GM23248 (cell line): ENCODE measurements at regions not wholly inside any gene's neighbourhood (a gene's known extent, or its start where the extent isn't known, plus 50 kb on each side); places are given as distances from the start of the nearest gene placed in this dataset.

Experiments used
- EZH2 ChIP-seq: fragments of 200-600 bp; sonication (generic); IDR thresholded peaks from 2 replicates; pipeline ENCODE4 v1.6.1; 2018; ENCODE audit warnings: antibody characterized with exemption, mild to moderate bottlenecking; ENCODE audit not compliant: insufficient read depth, poor library complexity, severe bottlenecking
- EZH2phosphoT487 ChIP-seq: fragments of 200-600 bp; sonication (generic); IDR thresholded peaks from 2 replicates; pipeline ENCODE4 v1.6.1; 2018; ENCODE audit warnings: antibody characterized with exemption, moderate library complexity, mild to moderate bottlenecking, low read depth; ENCODE audit not compliant: insufficient read depth

DNA sequence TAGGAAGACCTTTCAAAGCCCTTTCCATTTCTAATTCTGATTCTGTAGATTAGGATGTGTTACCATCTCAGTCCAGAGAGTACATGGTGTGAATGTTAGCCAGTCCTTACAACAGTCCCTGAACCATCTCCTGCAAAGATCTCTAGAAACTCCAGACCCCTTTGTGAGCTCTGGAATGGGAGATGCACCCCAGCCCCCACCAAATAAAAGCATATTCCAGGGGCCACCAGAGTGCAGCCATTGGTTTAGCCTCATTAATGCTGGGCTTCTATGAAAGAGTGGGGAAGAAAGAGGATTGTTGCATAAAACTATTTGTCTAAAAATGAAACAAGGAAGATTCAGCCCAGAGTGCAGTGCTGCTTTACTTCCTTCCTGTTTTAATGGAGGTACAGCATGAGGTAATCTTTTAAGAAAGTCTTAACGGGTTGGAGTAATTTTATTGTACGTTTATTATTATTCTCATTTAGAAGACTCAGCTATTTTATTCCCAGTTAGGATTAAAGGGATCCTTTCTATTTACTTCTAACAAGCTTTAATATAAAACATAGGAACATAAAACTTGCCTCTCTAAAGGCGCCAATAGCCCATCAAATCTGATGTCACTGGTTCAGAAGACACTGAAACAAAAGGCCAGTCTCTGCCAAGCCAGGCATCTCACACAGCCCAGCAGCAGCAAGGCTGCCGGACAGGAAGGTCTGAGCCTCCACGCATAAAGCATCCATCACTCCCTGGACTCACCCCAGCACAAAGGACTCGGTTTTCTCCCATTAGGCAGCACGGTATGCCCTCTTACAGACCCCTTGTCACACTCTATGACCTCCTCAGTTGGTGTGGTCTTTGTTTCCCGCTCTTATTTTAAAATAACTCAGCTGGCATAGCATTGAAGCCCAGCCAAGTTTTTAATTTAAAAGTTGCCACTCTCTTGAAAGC is 203.9 kb upstream of the BLID start:
- TF ChIP-seq EZH2phosphoT487 (no peak), EZH2 (no peak)
